RPMI8226 (cell line): ENCODE measurements at regions not wholly inside any gene's neighbourhood (a gene's known extent, or its start where the extent isn't known, plus 50 kb on each side); places are given as distances from the start of the nearest gene placed in this dataset.

Experiments used
- DNase-seq: peaks from one replicate; pipeline ENCODE4 v3.0.0-alpha.2; 2015

DNA sequence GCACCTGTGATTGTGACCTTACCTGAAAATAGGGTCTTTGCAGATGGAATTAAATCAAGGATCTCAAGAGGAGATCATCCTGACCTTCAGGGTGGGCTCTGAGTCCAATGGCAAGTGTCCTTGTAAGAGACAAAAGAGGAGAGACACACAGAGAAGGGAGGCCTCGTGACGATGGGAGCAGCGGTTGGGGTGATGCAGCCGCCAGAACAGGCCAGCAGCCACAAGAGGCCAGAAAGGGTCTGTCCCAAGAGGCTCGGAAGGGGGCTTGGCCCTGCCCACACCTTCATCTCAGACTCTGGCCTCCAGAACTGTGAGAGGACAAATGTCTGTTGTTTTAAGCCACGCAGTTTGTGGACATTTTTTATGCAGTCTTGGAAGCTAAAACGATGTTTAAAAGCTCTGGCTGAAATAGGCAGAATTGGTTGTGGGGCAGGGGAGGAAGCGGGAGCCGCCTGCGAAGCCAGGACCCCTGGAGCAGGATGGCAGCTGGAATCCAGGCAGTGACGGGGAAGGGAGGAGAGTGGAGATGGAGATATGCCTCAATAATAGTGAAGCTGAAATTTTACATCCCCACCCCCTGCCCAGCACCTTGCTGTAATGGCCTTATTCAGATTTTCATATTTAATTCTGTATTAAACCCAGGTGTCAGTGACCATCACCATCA lies 216.4 kb downstream of the ANKRD60 start:
- DNase-seq, result no peak

DNA sequence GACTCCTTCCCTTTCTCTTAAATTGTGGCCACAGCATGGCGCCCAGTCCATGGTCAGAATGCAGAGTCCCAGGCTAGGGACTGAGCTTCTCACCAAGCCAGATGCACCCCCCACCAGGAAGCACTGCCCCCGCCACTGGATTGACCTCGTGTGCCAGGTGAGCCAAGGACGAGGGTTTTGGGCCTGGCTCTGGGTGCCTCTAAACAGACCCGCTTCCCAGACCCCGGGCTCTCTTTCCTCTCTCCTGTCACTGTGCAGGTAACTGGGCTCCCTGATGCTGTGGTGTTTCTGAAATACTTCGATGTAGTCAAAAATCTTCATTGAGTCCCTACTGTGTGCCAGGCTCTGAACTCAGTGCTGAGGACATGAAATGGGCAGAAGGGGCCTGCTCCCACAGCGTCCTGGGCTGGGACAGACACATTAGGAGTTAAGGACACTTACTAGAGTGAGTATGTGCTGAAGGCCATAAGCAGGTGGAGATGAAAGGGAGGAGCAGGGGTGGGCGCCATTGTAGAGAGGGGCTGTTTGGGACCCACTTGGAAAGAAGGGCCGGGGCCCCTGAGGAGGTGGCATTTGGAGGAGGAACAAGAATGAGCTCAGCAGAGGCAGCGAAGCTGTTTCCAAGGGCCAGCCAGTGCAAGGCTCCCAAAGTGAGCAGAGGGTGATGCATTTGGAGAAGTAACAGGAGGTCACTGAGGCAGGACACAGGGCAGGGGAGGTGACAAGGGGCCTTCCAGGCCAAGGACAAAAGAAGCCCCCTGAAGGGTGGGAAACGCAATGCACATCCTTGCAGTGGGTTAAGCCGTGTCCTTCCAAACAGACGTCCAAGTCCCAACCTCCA lies 217.1 kb downstream of the ANKRD60 start:
- DNase-seq, result no peak

DNA sequence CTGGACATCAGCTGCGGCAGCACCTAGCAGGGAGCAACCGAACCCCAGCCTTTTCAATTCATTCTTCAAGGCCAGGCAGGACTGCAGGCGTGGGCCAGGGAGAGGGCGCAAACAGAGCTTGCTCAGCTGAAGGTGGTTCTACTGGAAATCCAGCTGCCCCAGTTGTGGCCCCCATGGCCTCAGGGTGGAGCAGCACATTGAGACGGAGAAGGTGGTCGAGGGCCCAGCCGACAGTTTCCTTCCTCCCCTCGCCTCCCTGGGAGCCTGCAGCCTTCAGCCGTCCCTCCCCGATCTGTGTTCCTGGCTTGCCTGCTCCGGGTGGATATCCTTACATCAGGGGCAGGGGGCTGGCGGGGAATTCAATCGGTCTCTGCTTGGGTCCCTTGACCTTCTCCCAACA lies 217.8 kb downstream of the ANKRD60 start:
- DNase-seq, result no peak

- DNase-seq, result no peak
Measured at GRCh38 chr20:58010186-58010585, 218.3 kb downstream of the ANKRD60 start.

DNA sequence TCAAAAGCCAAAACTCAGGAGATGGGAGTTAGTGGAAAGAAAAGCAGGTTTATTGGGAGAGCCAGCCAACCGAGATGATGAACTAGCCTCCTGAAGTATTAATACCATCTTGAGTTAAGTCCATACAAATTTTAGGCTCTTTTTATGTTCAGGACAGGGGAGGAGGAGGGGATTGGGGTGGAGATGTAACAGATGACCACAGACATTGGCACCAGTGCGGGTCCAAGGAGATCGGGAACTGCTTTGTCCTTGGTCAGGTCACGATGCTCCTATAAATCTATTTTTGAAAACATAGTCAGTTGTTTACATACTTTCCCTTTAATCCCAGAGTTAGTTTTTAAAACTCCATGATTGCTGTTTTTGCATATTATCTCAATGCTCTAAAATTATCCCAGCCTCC lies 219.6 kb downstream of the ANKRD60 start:
- DNase-seq, result no peak

- DNase-seq, result no peak
Measured at GRCh38 chr20:58008413-58008812, 220.0 kb downstream of the ANKRD60 start.

DNA sequence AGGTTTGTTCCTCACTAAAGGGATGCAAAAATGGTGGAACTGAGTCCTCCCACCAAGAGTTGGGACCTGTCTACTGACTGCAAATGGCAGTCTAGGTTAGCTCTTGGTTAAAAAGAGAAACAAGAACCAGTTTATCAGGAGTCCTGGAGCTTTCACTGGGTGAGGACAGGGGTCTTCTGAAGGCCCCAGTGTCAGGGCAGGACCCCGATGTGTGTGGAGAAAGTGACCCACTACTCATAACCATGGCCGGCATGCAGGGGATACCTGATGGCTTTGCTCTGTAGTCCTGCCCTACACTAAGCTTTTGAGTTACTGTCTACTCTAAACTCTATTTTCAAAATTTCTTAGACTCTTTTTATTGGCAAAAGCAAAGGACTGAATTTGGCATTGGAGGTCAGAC lies 220.5 kb downstream of the ANKRD60 start:
- DNase-seq, result no peak

- DNase-seq, result no peak
Measured at GRCh38 chr20:58006346-58007316, 221.8 kb downstream of the ANKRD60 start.

DNA sequence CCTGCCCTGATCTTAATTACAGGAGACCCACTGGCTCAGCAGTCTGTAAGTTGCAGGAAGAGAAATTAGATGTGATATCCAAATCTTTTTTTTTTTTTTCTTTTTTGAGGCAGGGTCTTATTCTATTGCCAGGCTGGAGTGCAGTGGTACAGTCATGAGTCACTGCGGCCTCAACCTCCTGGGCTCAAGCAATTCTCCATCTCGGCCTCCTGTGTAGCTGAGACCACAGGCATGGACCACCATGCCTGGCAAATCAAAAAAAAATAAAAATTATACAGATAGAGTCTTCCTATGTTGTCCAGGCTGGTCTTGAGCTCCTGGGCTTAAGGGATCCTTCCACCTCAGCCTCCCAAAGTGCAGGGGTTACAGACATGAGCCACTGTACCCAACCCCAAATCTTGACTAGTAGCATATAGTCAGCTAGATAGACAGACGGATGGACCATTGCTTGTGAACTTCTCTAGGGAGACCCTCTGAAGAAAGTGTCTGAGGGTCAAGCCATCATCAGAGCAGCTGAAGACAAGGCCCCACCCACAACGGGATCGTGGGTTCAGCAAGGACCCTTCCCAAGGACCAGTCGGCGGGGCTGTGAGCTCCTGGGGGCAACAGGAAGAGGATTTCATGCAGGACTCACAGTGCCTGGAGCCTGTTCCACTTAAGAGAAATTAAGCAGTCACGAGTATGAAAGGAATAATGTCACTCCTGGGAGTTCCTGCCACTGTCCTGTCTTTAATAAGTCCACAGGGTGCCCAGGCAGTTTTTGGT lies 222.7 kb downstream of the ANKRD60 start:
- DNase-seq, result no peak

DNA sequence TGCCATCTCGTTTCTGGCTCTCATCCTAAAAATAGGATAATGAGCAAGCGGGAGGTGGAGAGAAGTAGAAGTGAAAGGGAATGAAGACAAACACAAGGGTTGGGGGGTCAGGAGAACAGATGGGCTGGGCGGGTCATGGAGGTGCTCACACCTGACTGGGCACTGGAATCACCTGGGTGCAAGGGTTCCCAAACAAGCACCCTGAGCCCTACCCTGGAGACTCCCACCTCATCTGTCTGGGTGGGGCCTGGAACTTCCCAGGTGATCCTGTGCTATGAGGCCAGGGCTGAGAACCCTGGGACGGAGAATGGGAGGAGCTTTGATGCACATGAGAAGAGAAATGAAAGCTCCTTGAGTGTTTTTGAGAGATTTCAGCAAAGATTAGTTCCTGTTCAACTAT lies 223.6 kb downstream of the ANKRD60 start:
- DNase-seq, result no peak

DNA sequence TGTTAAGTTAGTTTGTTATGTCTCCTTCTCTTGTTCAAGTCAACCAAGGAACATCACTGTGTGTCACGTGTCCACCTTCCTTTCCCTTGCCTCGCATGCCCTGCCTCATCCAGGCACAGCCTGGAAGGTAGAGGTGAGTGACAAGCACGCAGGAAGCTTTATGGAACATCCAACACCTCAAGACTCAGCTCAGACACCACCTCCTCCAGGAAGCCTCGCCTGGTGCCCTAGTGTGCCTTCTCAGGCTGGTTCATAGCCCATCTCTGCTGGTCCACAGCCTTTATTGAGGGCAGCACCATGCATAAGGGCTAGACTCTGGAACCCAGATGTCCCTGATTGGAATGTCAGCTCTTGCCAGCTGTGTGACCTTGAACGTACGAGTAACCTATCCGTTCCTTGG lies 224.3 kb downstream of the ANKRD60 start:
- DNase-seq, result no peak

GRCh38 chr20:58003525-58003924 lies 224.9 kb downstream of the ANKRD60 start:
- DNase-seq, result no peak

GRCh38 chr20:58002901-58003300 lies 225.6 kb downstream of the ANKRD60 start:
- DNase-seq, result no peak

DNA sequence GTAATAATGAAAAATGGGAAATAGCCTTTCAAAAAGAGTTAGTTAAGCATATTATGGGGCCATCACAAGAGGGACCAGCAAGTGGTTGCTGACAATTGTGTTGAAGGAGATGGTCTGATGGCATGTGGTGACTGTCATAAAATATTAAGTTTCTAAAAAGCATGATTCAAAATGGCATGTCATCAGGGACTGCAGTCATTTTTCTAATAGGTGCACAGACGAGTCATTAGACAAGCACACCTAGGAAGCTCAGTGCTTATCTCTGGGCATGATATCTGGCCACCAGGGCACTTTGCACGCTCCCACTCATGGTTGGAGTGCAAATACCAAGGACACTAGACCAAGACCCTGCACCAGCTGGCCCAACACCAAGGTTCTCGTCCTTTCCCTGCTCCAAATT lies 226.5 kb downstream of the ANKRD60 start:
- no peak for DNase-seq

GRCh38 chr20:58001381-58001780 lies 227.1 kb downstream of the ANKRD60 start:
- DNase-seq, result no peak

GRCh38 chr20:58000861-58001260 lies 227.6 kb downstream of the ANKRD60 start:
- DNase-seq, result no peak

DNA sequence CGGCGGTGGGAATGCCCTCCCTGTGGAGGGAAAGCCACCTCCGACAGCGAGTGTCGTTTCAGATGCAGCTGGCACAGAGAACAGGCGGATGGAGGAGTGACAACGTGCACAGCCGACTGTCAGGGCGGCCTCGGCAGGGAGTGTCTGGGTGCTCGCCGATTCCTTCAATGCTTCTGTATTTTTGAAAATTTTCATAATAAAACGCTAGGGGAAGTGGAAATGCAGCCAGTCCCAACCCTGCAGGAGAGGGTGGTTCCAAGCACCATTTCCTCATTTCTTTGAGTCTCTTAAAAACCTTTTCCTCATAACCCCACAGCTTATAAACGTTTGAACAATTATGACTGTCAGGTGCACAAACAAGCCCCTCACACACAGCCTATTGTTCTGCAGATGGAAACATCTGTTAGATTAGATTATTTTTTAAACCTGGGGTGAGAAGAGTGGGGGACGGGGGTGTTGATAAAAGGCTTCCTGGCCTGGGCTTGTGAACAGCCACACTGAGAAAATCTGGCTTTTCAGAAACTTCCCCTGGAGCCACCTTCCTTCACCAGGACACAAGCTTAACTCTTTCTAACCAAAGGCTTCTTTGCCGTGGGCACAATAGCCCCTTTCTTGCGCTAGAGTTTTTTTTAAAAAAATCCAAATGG lies 228.9 kb downstream of the ANKRD60 start:
- no peak for DNase-seq

- no peak for DNase-seq
Measured at GRCh38 chr20:57998981-57999464, 229.4 kb downstream of the ANKRD60 start.

GRCh38 chr20:57998276-57998675 lies 230.2 kb downstream of the ANKRD60 start:
- DNase-seq, result no peak

- DNase-seq, result no peak
Measured at GRCh38 chr20:57996936-57997890, 231.2 kb downstream of the ANKRD60 start.

- DNase-seq, result no peak
Measured at GRCh38 chr20:57996465-57996864, 232.0 kb downstream of the ANKRD60 start.
